NCI-H128 (cell line): ENCODE measurements at regions not wholly inside any gene's neighbourhood (a gene's known extent, or its start where the extent isn't known, plus 50 kb on each side); places are given as distances from the start of the nearest gene placed in this dataset.

Experiments
- DNase-seq: peaks from one replicate; lab custom pipeline; 2025; ENCODE audit not compliant: unreplicated experiment; lab: John Stamatoyannopoulos, UW

DNA sequence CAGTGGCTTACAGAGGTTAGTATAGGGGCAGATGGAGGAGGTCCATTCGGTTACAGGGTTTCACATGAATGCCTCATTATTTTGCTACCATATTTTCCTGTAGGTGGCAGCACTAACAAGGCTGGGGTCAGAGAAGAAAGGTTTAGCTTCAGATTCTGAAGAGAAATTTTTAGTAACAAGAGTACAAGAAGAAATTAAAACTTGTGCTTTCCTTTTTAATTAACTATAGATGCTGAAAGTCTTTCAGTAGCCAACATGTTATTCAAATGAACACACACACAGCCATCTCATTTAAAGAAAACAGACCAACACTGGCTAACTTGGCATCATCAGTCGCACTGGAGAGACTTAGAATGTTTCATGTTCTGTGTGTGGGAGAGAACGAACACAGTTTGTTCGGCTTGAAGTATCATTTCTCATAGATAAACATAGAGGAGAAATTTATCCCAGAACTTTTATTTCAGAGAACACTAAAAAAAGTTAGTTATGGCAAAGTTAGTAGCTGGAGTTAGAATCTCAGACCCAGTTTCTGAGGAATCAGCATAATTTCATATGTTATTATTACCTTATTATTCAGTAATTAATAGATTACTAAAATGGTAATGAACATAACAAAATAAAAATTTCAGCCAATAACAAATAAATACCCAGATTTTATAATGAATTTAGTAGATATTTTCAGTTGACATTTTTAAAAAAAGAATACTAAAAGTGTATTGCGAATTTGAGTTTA is 314.0 kb upstream of the RSPO3 start:
- no peak for DNase-seq

DNA sequence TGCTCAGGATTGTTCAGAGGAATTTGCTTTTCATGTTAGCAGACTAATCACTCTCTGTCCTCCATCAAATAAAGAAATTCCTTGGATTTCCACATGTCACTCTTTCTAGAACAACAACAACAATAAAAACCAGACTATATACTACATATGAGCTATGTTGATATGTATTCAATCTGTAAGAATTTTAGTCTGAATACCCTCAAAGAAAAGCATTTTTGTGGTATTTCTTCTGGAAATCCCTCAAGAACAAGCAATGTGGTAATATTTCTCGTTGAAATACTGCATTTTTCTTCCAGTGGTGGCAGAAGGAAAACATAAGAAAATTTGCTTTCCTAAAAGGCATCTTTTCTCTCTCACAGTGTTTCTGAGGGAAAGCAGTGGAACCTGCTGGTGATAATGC is 312.6 kb upstream of the RSPO3 start:
- DNase-seq, result no peak

DNA sequence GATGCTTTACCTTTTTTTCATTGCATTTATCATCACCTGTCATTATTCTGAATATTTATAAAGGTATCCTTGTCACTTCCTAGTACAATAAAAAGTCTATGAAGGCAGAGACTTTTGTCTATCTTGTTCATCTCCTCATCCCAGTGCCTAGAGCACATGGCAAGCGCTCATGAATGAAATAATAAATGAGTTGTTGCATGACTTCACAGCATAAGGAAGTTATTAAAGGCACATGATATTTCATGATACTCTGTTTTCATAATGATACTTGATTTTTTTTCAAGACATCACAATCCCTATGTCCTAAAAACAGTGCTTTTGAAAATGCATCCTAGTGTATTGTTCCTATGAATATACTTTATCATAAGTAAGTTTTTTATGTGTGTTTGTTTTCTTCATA is 310.6 kb upstream of the RSPO3 start:
- no peak for DNase-seq

DNA sequence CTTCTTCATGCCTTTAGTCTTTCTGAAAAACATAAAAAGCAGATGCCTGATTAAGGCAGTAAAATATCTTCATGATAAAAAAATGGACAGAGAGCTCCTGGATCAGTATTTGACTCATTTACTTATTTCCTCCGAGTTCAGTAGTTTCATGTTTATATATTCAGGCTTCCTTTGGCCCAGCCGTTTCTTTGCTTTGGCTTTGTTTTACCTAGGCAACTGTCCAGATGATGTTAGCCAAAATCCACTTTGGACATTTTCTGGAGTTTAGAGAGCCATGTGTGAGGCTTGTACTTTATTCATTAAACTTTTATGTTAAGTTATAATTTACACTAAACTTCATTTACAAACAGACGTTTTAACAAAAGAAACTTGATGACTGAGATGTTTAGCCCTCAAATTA is 307.1 kb upstream of the RSPO3 start:
- no peak for DNase-seq

DNA sequence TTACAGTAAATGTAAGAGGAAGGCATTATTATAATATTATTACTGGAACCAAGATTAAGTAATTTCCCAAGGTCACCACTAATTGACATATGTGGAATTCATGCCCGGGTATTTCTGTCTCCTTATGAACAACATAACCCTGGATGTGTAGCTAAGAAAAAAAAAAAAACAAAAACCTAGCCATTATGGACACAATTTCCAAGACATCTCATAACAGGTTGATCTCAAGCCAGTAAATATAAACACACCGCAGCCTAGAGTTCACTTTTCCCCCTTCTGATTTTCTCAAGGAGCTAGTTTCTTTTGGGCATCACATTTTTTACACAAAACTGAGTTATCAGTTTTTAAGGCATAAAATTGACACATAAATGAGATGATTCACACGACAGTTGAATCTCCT is 306.5 kb upstream of the RSPO3 start:
- DNase-seq, result no peak

DNA sequence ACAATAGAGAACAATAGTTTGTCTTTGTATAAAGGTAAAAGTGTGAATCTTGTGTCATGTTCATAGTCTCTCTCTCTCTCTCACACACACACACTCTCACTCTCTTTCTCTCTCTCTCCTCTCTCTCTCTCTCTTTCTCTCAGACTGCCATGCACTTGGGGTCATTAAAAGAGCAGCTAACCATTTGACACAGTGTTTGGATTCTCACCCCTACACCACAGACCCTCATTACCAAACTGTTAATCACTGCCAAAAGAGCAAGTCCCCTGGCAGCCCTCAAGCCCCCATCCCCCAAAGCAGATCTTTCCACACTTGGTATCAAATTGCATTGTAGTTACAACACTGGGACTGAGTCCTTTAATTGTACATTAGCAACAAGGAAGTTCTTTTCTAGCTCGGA is 305.8 kb upstream of the RSPO3 start:
- no peak for DNase-seq

DNA sequence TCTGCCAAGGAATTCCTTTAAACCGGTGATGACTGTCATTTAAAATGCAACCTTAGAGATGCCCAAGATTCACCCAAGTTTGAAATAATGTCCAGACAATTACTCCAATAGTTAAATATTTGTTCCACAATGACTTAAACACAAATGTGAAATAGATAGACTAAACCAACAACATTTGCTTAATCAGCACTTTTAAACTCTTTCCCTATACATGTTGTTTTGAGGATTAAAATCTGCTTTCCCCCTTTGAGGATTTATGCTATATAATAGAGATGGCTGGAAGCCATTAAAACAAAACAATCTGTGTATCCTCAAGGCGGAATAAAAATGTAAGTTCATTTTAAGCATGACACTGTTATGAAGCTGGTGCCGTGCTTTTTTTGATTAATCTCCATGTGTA is 297.8 kb upstream of the RSPO3 start:
- DNase-seq, result no peak

DNA sequence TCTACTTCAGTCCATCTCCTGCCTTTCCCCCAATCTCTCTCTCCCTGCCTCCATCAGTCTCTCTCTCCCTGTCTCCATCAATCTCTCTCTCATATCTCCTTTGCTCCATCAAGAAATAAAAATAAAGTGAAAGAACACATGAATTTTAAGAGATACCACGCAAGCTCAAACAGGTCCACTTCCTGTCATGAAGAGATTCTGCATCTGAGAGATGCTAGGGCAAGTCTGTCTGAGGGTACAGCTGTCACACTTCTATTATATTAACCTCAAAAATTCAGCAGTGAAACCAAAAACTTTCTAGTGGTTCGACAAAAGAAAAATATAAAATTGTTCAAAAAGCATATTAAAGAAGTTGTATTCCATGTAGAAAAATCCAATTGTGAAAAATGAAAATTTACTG is 296.8 kb upstream of the RSPO3 start:
- DNase-seq, result no peak

DNA sequence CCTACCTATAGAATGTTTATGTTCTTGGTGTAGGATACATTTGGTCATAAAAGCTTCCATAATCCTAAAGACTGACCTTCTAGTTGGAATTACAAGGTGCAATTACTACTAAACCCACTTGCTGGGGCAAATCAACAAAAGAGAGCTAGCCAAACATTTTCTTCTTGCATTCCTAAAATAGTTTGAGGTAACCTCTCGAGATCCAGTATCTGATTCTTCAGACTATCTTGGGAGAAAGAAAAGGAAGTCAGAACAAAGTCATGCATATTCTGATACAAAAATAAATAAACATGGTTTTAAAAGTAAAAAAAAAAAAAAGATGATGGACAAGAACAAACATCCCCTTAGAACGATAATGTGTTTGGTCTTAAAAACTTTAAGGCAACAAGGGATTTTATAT is 294.2 kb upstream of the RSPO3 start:
- DNase-seq, result no peak

DNA sequence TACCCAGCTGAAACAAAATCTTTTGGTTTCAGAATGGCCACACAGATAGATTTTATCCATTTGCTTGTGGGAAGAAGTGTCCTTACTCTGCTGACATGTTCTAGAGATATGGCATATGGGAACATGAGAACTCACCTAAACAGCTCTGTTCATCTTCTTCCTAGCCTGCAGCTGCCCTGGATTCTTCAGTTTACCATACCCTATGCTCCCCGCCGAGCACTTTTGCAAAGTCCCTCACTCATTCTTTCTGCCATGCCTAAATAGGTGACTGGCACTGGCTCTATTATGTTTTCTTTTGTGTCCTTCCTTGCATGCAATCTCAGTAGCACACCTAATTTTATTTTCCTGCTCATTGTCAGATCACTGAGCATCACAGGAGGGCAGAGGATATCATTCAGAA is 293.7 kb upstream of the RSPO3 start:
- no peak for DNase-seq

DNA sequence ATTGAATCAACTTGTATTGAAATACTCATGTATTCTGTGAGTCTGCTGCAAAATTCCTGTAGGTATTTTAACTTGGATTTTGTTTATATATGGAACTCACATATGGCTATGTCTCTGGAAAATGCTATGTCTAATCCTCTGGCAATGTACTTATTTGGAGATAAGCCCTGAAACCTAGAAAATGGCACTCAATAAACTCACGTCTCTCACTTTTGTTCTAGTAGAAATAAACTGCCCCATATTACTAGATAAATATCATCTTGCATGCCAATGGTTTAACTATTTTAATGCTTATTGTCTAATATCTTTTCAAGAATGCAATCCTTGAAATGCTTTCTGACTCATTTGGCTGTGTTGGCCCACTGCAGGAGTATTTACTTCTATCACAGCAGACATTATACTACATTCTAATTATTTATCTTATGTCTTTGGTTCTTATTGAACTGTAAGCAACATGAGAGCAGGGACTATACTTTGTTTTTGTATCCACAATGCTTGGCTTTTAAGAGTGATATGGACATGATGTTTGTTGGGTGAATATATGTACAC is 292.2 kb upstream of the RSPO3 start:
- DNase-seq, result no peak

DNA sequence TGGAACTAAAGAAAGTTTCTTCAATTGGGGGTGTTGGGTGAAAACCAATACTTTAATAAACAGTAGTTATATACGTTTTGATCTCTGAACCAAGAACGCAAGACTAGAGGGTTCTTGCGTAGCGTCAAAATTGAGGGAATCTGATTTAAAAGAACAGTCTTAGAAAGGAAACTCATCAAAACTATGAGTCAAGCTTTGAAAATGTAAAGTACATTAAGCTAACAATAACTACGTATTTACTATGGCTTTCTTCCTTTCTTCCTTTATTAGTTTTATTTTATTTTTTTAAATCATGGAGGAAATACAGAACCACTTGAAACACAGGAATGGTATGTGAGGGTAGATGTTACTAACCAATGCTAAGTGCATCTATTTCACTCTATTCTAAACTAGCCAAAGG is 287.0 kb upstream of the RSPO3 start:
- DNase-seq, result no peak

DNA sequence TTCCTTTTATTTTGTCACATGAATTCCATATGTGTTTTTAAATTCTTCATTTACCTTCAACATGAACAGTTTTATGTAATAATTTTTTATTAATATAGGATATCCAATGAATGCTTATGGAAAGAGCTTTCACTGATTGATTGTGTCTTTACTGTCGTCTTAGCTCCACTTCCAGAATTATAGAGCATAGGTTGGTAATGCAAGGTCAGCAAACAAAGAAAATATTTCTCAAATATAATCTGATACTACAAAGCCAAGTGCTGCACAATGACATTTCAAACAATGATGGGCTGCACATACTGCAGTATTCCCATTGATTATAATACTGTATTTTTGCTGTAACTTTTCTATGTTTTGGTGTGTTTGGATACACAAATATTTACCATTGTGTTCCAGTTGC is 275.7 kb upstream of the RSPO3 start:
- DNase-seq, result no peak

DNA sequence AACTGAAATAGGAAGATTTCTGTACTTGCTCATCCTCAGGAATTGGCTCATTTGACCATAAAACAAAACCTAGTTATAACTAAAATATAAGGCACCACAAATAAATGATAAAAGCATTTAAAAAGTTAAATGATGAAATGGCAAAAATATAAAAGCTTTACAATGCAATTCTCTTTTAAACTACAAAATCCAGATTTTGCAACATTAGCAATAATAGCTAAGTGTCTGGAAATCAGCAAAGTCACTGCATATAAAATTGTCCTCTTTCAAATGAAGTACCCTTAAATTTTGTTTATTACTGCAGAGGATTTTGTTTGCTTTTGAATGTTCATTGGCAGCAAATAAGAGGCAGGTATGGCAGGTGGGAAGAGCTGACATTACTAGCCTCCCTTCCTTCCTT is 270.4 kb upstream of the RSPO3 start:
- DNase-seq, result no peak

DNA sequence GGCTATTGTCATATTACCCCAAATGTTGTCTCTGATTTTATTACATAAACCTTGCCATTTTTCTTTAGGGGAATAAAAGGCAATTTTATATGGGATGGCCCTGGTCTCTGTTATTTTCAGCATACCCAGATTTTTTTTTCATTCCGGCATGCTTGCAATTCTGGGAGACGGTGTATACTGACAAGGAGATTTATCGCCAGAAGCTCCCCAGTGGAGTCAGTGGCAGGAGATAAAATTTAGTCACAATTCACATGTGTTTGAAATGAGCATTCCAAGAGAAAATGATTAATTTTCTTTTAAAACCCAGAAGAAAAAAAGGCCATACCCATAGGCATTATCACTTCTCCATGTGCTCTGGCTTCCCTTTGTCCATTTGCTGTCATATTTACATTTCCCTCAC is 250.8 kb upstream of the RSPO3 start:
- DNase-seq, result no peak

DNA sequence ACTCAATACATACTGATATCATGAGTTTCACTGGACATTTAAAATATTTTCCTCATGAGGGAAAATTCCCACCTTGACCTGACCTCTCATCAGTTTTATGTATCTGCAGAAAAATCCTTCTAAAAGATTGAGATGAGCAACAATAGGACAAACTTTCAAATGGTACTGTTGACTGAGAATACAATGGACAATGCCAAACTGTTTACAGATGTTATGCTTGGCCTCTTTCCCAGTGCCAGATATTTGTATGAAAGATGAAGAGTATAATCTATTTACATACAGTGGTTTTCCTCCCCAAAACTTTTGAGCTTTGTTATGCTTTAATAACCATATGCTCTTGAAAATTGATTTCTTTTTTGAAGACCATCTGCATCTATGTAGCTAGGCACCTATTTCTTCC is 245.1 kb upstream of the RSPO3 start:
- no peak for DNase-seq

DNA sequence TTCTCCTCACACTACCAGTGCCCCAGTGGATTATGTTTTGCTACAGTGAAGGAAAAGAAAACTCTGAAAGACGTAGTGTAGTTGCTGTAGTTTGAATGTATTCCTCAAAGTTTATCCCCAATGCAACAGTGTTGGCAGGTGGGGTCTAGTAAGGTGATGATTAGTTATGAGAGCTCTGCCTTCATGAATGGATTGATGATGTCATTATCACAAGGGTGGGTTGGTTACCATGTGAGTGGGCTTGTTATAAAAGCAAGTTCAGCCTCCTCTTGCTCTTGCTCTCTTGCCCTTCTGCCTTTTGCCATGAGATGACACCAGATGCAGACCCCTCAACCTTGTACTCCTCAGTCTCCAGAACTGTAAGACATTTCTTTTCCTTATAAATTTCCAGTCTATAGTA is 244.7 kb upstream of the RSPO3 start:
- no peak for DNase-seq

DNA sequence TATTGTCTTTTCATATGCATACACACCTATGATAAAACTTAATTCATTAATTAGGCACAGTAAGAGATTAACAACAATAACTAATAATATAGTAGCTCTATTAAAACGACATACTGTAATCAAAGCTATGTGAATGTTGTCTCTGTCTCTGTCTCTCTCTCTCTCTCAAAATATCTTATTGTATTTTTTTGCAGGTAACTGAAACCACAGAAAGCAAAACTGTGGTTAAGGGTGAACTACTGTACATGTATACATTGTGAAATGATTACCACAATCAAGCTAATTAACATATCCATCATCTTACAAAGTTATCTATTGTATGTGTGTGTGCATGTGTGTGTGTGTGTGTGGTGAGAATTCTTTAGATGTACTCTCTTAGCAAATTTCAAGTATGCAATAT is 242.0 kb upstream of the RSPO3 start:
- DNase-seq, result no peak

DNA sequence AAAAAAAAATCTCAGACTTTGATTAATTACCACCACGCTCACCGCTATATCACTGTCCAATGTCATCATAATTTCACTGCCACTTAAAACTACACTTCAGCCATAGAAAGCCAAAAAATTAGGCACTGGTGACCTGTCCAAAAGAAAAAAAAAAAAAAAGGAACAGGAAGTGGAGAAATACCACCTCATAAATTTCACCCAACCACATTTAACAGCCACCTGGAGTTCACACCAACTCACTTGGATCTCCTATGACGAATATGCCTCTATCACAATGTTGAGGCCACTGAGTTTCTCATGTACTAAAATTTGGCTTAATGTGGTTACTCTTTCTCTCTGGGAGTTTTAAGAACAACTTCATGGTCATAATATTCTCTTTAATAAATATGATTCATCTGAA is 237.5 kb upstream of the RSPO3 start:
- DNase-seq, result no peak

DNA sequence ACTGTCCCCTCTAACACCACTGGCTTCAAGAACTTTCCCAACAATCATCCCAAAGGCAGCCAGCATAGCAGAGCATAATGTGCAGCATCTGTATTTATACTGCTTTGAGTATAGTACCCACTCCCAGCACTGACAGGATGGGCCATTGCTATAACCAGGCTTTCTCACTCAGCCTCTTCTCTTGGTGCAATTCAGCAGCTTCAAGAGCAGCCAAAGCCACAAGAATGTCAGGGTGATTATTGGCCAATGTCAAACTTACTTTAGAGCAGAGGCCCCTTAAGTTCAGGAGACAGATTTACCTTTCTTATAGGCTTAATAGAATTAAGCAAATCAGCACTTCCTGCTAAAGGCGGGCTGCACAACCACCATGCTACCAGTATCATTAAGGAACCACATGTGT is 232.4 kb upstream of the RSPO3 start:
- DNase-seq, result no peak

DNA sequence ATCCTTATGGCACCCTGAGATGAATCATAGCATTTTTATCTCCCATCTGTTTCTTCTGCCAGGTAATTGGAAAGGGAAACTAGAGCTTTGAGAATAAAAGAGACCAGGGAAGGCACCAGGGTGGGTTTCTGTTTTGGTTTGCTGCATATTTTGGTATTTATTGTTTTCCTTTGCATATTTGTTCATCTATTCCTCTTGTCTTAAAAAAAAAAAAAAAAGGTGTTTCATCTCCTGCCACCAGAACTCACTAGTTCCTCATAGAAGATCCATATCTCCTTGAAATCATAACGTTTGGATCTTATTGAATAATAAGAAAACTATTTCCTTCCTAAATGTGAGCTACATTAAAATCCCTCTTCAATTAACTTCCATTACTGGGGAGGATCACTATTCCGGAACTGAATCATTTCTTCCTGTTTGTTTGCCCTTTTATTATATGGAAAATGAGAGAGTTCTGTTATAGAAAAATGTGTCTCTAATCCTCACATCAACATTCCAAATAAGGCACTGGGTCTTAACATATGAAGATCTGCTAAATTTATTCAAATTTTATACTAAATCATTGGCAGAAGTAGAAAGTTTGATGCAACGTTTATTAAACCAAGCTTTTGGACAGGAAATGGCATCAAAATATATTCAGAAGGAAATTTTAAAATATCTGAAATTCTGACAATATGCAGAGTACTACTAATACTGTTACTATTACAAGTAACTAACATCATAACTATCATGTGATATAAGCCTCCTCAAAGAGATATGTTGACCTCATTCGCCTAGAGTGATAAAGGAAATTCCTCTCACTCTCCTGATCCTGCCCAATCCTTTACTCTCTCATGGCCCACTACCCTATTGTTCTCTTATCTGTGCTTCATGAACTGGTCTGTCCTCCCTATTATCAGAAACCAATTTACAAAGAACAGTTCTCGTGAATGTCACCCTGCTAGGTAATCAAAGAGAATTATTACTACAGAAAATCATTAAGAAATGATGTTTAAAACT is 229.4 kb upstream of the RSPO3 start:
- no peak for DNase-seq

DNA sequence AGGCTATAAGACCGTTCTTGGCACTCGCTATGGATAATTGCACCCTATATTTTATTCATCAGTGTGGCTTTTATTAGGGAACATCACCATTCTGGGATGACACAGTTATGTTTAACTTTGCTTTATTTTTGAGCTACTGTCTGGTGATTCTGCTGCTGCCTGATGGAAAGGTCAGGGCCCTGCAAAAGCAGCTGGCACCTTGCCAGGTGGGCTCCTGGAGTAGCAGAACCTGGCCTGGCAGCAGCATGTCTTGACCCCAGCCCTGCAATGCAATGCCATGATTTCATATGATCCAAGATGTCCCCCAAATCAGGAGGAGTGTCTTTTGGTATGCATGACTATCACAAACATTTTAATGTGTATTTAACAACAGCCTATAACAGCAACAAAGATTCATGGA is 228.4 kb upstream of the RSPO3 start:
- no peak for DNase-seq
